HepG2 (cell line): ENCODE measurements at regions not wholly inside any gene's neighbourhood (a gene's known extent, or its start where the extent isn't known, plus 50 kb on each side); places are given as distances from the start of the nearest gene placed in this dataset.
A peak's percentile ranks its signal among the peaks of the same experiment; 100 is the strongest.

Experiments
- BCL6 ChIP-seq: IDR thresholded peaks from 2 replicates; pipeline ENCODE4 v1.6.1; 2016; ENCODE audit warnings: missing genetic modification reagents, missing compliant biosample characterization
- FOXA3 ChIP-seq: IDR thresholded peaks from 2 replicates; pipeline ENCODE4 v1.6.1; 2016; ENCODE audit warnings: missing genetic modification reagents, missing compliant biosample characterization
- HHEX ChIP-seq: IDR thresholded peaks from 2 replicates; pipeline ENCODE4 v1.6.1; 2016; ENCODE audit warnings: control low read depth
- HNF4G ChIP-seq, 2 experiments: sonication (generic) in 1 of 2; formaldehyde crosslinking in 1 of 2; IDR thresholded peaks; 2 replicates each; pipeline versions ENCODE4 v1.4.0 to v1.6.1; 2011 to 2020; ENCODE audit warnings: borderline replicate concordance in 2 of 2, low read depth in 2 of 2, mild to moderate bottlenecking in 2 of 2, low read length in 1 of 2, missing genetic modification reagents in 1 of 2, moderate library complexity in 1 of 2
- PCBP2 ChIP-seq: fragments of 200-400 bp; formaldehyde crosslinking; optimal IDR thresholded peaks from 2 replicates; pipeline ENCODE3; 2018; ENCODE audit warnings: low read length, low read depth; ENCODE audit not compliant: poor library complexity, severe bottlenecking
- PLRG1 ChIP-seq: fragments of 450-650 bp; conservative IDR thresholded peaks from 2 replicates; pipeline ENCODE4 v1.6.1; 2016
- RNF2 ChIP-seq: fragments of 450-650 bp; conservative IDR thresholded peaks from 2 replicates; pipeline ENCODE4 v1.6.1; 2016; ENCODE audit warnings: low read depth
- SOX5 ChIP-seq: IDR thresholded peaks from 2 replicates; pipeline ENCODE4 v1.6.1; 2016; ENCODE audit warnings: borderline replicate concordance
- ZNF232 ChIP-seq: sonication (generic); formaldehyde crosslinking; IDR thresholded peaks from 2 replicates; pipeline ENCODE4 v1.4.0; 2020; ENCODE audit warnings: missing genetic modification reagents, borderline replicate concordance
- ZNF496 ChIP-seq: sonication (generic); formaldehyde crosslinking; IDR thresholded peaks from 2 replicates; pipeline ENCODE4 v1.8.1; 2023; ENCODE audit warnings: mild to moderate bottlenecking, moderate library complexity, missing genetic modification reagents; ENCODE audit not compliant: insufficient replicate concordance
- ZNF816 ChIP-seq: sonication (generic); formaldehyde crosslinking; IDR thresholded peaks from 2 replicates; pipeline ENCODE4 v1.8.0; 2022; ENCODE audit warnings: missing genetic modification reagents, mild to moderate bottlenecking, borderline replicate concordance
- TF ChIP-seq, protein P1 (sequence below): sonication (generic); formaldehyde crosslinking; IDR thresholded peaks from 2 replicates; pipeline ENCODE4 v1.4.0; 2020; ENCODE audit warnings: missing genetic modification reagents, mild to moderate bottlenecking, borderline replicate concordance
- TF ChIP-seq, protein P2 (sequence below): sonication (generic); formaldehyde crosslinking; IDR thresholded peaks from 2 replicates; pipeline ENCODE4 v1.5.0; 2020; ENCODE audit warnings: missing genetic modification reagents, mild to moderate bottlenecking, borderline replicate concordance
- TF ChIP-seq, protein P3 (sequence below): sonication (generic); formaldehyde crosslinking; IDR thresholded peaks from 2 replicates; pipeline ENCODE4 v1.4.0; 2020; ENCODE audit warnings: missing genetic modification reagents
- TF ChIP-seq, protein P4 (sequence below): sonication (generic); formaldehyde crosslinking; IDR thresholded peaks from 2 replicates; pipeline ENCODE4 v1.8.1; 2023; ENCODE audit warnings: missing genetic modification reagents, mild to moderate bottlenecking, borderline replicate concordance
- TF ChIP-seq, protein P5 (sequence below): sonication (generic); formaldehyde crosslinking; conservative IDR thresholded peaks from 2 replicates; pipeline ENCODE4 v1.4.0; 2020; ENCODE audit warnings: mild to moderate bottlenecking, missing genetic modification reagents, moderate library complexity
- TF ChIP-seq, protein P6 (sequence below): sonication (generic); formaldehyde crosslinking; IDR thresholded peaks from 2 replicates; pipeline ENCODE4 v1.9.0; 2021; ENCODE audit warnings: missing genetic modification reagents, borderline replicate concordance

DNA sequence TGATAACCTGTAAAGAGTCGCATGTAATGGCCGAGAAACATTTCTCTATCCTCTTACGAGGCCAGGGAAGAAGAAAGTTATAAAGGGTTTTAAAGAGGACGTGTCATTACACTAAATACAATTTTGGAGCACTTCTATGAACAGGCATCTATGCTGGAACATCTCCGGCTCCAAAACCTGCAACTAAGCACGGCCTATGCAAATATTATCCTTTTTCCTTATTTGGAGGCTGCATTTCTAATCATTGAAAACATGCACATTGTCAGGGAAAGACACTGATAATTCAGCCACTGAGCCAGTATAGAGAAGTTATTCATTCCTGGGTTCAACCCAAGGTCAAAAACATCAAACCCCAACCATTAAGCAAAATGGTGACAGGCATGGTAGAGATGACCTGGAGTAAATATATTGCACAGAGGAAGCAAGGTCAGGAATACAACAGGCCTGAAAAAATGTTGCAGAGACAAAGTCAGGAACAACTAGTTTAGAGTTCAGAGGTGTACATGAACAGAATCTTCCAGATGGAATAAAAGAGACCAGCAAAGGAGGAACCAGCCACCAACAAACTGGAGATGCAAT, 674.1 kb downstream of the NR2F1-AS1 start (continued):
- TF ChIP-seq, protein P1, sequence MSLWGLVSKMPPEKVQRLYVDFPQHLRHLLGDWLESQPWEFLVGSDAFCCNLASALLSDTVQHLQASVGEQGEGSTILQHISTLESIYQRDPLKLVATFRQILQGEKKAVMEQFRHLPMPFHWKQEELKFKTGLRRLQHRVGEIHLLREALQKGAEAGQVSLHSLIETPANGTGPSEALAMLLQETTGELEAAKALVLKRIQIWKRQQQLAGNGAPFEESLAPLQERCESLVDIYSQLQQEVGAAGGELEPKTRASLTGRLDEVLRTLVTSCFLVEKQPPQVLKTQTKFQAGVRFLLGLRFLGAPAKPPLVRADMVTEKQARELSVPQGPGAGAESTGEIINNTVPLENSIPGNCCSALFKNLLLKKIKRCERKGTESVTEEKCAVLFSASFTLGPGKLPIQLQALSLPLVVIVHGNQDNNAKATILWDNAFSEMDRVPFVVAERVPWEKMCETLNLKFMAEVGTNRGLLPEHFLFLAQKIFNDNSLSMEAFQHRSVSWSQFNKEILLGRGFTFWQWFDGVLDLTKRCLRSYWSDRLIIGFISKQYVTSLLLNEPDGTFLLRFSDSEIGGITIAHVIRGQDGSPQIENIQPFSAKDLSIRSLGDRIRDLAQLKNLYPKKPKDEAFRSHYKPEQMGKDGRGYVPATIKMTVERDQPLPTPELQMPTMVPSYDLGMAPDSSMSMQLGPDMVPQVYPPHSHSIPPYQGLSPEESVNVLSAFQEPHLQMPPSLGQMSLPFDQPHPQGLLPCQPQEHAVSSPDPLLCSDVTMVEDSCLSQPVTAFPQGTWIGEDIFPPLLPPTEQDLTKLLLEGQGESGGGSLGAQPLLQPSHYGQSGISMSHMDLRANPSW (CRISPR knock-in tag) = no peak
- TF ChIP-seq BCL6 (CRISPR knock-in tag) (0 out of 2 replicates have a peak, but pooled peaks have one; percentile 21), HNF4G (IDR thresholded peaks at IDR 0.05; ENCODE audit: borderline replicate concordance, low read depth, low read length) (no peak), HNF4G (CRISPR knock-in tag; IDR thresholded peaks at IDR 0.05; ENCODE audit: borderline replicate concordance, low read depth) (no peak), HHEX (CRISPR knock-in tag) (no peak), SOX5 (CRISPR knock-in tag) (peak; percentile 78; the same call in 1 of the 2 replicates), ZNF816 (CRISPR knock-in tag) (no peak), RNF2 (no peak), PCBP2 (no peak), ZNF232 (CRISPR knock-in tag) (no peak), FOXA3 (CRISPR knock-in tag) (peak; percentile 47; the same call in 1 of the 2 replicates), PLRG1 (no peak), ZNF496 (CRISPR knock-in tag) (no peak)
- TF ChIP-seq, protein P2, sequence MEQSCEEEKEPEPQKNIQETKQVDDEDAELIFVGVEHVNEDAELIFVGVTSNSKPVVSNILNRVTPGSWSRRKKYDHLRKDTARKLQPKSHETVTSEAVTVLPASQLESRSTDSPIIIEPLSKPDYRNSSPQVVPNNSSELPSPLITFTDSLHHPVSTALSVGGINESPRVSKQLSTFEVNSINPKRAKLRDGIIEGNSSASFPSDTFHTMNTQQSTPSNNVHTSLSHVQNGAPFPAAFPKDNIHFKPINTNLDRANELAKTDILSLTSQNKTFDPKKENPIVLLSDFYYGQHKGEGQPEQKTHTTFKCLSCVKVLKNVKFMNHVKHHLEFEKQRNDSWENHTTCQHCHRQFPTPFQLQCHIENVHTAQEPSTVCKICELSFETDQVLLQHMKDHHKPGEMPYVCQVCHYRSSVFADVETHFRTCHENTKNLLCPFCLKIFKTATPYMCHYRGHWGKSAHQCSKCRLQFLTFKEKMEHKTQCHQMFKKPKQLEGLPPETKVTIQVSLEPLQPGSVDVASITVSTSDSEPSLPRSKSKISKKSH (CRISPR knock-in tag) = no peak
- TF ChIP-seq, protein P3, sequence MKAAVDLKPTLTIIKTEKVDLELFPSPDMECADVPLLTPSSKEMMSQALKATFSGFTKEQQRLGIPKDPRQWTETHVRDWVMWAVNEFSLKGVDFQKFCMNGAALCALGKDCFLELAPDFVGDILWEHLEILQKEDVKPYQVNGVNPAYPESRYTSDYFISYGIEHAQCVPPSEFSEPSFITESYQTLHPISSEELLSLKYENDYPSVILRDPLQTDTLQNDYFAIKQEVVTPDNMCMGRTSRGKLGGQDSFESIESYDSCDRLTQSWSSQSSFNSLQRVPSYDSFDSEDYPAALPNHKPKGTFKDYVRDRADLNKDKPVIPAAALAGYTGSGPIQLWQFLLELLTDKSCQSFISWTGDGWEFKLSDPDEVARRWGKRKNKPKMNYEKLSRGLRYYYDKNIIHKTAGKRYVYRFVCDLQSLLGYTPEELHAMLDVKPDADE (CRISPR knock-in tag) = no peak
- TF ChIP-seq, protein P4, sequence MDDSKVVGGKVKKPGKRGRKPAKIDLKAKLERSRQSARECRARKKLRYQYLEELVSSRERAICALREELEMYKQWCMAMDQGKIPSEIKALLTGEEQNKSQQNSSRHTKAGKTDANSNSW (CRISPR knock-in tag) = no peak
- TF ChIP-seq, protein P5, sequence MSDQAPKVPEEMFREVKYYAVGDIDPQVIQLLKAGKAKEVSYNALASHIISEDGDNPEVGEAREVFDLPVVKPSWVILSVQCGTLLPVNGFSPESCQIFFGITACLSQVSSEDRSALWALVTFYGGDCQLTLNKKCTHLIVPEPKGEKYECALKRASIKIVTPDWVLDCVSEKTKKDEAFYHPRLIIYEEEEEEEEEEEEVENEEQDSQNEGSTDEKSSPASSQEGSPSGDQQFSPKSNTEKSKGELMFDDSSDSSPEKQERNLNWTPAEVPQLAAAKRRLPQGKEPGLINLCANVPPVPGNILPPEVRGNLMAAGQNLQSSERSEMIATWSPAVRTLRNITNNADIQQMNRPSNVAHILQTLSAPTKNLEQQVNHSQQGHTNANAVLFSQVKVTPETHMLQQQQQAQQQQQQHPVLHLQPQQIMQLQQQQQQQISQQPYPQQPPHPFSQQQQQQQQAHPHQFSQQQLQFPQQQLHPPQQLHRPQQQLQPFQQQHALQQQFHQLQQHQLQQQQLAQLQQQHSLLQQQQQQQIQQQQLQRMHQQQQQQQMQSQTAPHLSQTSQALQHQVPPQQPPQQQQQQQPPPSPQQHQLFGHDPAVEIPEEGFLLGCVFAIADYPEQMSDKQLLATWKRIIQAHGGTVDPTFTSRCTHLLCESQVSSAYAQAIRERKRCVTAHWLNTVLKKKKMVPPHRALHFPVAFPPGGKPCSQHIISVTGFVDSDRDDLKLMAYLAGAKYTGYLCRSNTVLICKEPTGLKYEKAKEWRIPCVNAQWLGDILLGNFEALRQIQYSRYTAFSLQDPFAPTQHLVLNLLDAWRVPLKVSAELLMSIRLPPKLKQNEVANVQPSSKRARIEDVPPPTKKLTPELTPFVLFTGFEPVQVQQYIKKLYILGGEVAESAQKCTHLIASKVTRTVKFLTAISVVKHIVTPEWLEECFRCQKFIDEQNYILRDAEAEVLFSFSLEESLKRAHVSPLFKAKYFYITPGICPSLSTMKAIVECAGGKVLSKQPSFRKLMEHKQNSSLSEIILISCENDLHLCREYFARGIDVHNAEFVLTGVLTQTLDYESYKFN = no peak
- TF ChIP-seq, protein P6, sequence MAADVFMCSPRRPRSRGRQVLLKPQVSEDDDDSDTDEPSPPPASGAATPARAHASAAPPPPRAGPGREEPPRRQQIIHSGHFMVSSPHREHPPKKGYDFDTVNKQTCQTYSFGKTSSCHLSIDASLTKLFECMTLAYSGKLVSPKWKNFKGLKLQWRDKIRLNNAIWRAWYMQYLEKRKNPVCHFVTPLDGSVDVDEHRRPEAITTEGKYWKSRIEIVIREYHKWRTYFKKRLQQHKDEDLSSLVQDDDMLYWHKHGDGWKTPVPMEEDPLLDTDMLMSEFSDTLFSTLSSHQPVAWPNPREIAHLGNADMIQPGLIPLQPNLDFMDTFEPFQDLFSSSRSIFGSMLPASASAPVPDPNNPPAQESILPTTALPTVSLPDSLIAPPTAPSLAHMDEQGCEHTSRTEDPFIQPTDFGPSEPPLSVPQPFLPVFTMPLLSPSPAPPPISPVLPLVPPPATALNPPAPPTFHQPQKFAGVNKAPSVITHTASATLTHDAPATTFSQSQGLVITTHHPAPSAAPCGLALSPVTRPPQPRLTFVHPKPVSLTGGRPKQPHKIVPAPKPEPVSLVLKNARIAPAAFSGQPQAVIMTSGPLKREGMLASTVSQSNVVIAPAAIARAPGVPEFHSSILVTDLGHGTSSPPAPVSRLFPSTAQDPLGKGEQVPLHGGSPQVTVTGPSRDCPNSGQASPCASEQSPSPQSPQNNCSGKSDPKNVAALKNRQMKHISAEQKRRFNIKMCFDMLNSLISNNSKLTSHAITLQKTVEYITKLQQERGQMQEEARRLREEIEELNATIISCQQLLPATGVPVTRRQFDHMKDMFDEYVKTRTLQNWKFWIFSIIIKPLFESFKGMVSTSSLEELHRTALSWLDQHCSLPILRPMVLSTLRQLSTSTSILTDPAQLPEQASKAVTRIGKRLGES (CRISPR knock-in tag) = no peak
